Astrocyte (in vitro differentiated cells and primary cell): ENCODE measurements at regions not wholly inside any gene's neighbourhood (a gene's known extent, or its start where the extent isn't known, plus 50 kb on each side); places are given as distances from the start of the nearest gene placed in this dataset.

Experiments
- CTCF ChIP-seq: IDR thresholded peaks from 2 replicates; pipeline ENCODE4 v1.5.1; 2011; ENCODE audit warnings: low read depth, mild to moderate bottlenecking, inconsistent platforms, low read length, moderate library complexity; ENCODE audit not compliant: insufficient read depth
- EZH2 ChIP-seq: IDR thresholded peaks from 2 replicates; pipeline ENCODE4 v1.6.1; 2012; ENCODE audit warnings: mild to moderate bottlenecking, low read length, inconsistent platforms; ENCODE audit not compliant: insufficient read depth

GRCh38 chr18:66792466-66792865, 188.6 kb upstream of the CDH19 start:
- TF ChIP-seq CTCF (no peak), EZH2 (no peak)
